ENCODE measurements at regions not wholly inside any gene's neighbourhood (a gene's known extent, or its start where the extent isn't known, plus 50 kb on each side); places are given as distances from the start of the nearest gene placed in this dataset.

DNA sequence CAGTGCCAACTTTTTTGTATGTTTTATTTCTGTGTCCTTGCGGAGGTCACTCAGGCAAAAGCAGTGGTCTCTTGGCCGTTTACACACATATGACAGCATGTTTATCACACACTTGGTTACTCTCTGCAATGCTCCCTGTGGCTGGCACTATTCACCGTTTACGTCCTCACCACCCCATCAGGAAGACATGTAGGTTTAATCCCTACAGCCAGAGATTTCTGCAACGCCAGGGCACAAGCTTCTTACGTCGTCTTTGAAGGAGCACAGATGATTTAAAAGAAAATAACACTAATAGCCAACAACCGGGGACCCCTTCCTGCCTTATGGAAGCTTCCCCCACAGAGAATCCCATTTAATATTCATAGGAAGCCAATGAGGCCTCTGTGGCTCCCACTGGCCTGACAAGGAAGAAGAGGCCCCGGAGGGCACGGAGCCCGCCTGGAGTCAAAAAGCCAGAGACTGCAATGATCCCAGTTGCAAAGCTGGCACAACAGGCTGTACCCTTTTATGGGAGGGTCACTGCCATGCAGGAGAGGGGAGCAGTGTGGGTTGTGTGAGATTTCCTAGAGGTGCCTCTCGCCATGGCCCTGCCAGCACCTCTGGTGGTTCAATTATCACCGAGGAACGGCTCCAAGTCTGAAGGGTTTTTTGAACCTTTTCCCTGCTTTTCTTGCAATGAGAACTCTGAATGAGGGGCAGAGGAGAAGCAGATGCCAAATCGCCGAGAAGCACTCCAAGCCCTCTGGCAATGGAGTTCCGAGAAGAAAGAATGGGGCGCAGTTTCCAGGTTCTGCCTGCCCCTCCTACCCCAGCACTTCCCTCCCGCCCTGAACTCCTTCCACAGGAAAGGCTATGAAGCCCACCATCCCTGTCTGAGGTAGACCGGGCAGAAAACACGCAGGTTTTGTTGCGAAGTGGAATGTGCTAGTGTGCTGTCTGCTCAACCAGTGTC, 96.2 kb downstream of the THBS2 start:
- no peak for TF ChIP-seq FOXA1 (IDR thresholded peaks at IDR 0.05)
- TF ChIP-seq, protein P1, sequence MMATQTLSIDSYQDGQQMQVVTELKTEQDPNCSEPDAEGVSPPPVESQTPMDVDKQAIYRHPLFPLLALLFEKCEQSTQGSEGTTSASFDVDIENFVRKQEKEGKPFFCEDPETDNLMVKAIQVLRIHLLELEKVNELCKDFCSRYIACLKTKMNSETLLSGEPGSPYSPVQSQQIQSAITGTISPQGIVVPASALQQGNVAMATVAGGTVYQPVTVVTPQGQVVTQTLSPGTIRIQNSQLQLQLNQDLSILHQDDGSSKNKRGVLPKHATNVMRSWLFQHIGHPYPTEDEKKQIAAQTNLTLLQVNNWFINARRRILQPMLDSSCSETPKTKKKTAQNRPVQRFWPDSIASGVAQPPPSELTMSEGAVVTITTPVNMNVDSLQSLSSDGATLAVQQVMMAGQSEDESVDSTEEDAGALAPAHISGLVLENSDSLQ (IDR thresholded peaks at IDR 0.05), result no peak
- no peak for TF ChIP-seq TARDBP (IDR thresholded peaks at IDR 0.05)
- TF ChIP-seq SUZ12 (IDR thresholded peaks at IDR 0.05), result no peak
- no peak for TF ChIP-seq L3MBTL2 (conservative IDR thresholded peaks at IDR 0.05)
- TF ChIP-seq NFRKB (IDR thresholded peaks at IDR 0.05), result no peak
- no peak for TF ChIP-seq ARNT (IDR thresholded peaks at IDR 0.05)
- no peak for TF ChIP-seq BHLHE40 (IDR thresholded peaks at IDR 0.05; ENCODE audit: borderline replicate concordance)
- TF ChIP-seq LEF1 (IDR thresholded peaks at IDR 0.05; ENCODE audit: borderline replicate concordance), result no peak
- no peak for TF ChIP-seq HDGF (IDR thresholded peaks at IDR 0.05; ENCODE audit: borderline replicate concordance)
- TF ChIP-seq ZNF384 (IDR thresholded peaks at IDR 0.05), result no peak
- no peak for TF ChIP-seq ELF4 (IDR thresholded peaks at IDR 0.05)
- no peak for TF ChIP-seq SP1 (IDR thresholded peaks at IDR 0.05)
- TF ChIP-seq FOXM1 (IDR thresholded peaks at IDR 0.05; ENCODE audit: borderline replicate concordance), result no peak
- no peak for TF ChIP-seq FOXK2 (IDR thresholded peaks at IDR 0.05)
- TF ChIP-seq CTBP1 (IDR thresholded peaks at IDR 0.05; ENCODE audit: borderline replicate concordance), result no peak
- peak; percentile 3 for DNase-seq (ENCODE audit: extremely low spot score)
- ChIA-PET POLR2A (no interaction called here), CTCF (no interaction called here)

DNA sequence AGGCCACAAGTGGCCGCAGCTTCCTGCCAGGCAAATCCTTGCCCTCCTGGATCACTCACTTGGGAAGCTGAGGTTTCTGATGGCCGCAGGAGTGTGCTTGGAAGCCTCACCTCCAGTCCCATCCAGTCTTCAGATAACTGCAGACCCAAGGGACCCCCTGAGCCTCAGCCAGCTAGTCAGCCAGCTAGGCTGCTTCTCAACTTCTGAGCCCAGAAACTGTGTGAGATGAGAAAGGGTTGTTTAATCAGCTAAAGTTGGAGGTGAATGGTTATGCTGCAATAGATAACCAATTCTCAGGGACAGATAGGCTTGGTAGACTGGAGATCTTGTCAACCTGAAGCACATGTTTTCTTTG, 96.9 kb downstream of the THBS2 start:
- no peak for DNase-seq (ENCODE audit: extremely low spot score)
- TF ChIP-seq FOXA1 (IDR thresholded peaks at IDR 0.05) (no peak), NFRKB (IDR thresholded peaks at IDR 0.05) (no peak), FOXM1 (IDR thresholded peaks at IDR 0.05; ENCODE audit: borderline replicate concordance) (no peak), L3MBTL2 (conservative IDR thresholded peaks at IDR 0.05) (no peak), SUZ12 (IDR thresholded peaks at IDR 0.05) (no peak), CTBP1 (IDR thresholded peaks at IDR 0.05; ENCODE audit: borderline replicate concordance) (no peak), ARNT (IDR thresholded peaks at IDR 0.05) (no peak), HDGF (IDR thresholded peaks at IDR 0.05; ENCODE audit: borderline replicate concordance) (no peak), TARDBP (IDR thresholded peaks at IDR 0.05) (no peak), ELF4 (IDR thresholded peaks at IDR 0.05) (no peak), FOXK2 (IDR thresholded peaks at IDR 0.05) (no peak), SP1 (IDR thresholded peaks at IDR 0.05) (no peak), BHLHE40 (IDR thresholded peaks at IDR 0.05; ENCODE audit: borderline replicate concordance) (no peak), ZNF384 (IDR thresholded peaks at IDR 0.05) (no peak), LEF1 (IDR thresholded peaks at IDR 0.05; ENCODE audit: borderline replicate concordance) (no peak)
- TF ChIP-seq, protein P1 (IDR thresholded peaks at IDR 0.05), result no peak
- ChIA-PET CTCF (no interaction called here), POLR2A (no interaction called here)

DNA sequence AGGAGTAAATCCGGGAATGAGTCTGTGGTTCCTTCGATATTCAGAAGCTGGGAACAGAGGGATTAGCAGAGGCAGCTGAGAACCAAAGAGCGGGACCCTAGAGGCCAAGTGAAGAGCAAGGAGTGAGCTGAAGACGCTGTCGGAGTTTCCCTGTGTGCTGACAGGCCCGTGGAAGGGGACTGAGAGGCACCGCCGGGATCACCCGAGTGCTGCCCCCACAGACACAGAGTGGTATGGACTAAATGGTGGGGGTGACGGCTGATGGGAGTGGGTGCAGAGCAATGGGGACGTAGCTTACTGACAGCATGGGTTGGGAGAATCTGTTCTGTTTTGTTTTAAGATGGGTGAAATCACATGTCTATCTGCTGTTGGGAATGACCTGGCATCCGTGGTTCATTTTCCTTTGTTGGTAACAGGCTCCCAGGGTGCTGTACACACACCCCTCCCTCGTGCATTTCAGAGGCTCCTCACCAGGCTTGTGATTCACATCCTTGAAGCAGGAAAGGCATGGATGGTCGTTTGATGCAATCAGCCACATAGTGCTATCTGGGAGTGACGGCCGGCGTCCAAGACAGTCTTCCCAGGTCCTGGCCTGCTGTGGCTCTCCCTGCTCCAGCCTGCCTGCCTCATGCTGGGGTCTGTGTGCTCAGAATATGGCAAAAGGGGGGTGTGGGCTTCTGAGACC, 97.4 kb downstream of the THBS2 start:
- TF ChIP-seq LEF1 (IDR thresholded peaks at IDR 0.05; ENCODE audit: borderline replicate concordance) (no peak), L3MBTL2 (conservative IDR thresholded peaks at IDR 0.05) (no peak), HDGF (IDR thresholded peaks at IDR 0.05; ENCODE audit: borderline replicate concordance) (no peak), NFRKB (IDR thresholded peaks at IDR 0.05) (no peak), ELF4 (IDR thresholded peaks at IDR 0.05) (no peak), BHLHE40 (IDR thresholded peaks at IDR 0.05; ENCODE audit: borderline replicate concordance) (no peak), TARDBP (IDR thresholded peaks at IDR 0.05) (no peak), ZNF384 (IDR thresholded peaks at IDR 0.05) (no peak), FOXK2 (IDR thresholded peaks at IDR 0.05) (no peak), FOXA1 (IDR thresholded peaks at IDR 0.05) (no peak), FOXM1 (IDR thresholded peaks at IDR 0.05; ENCODE audit: borderline replicate concordance) (no peak), SUZ12 (IDR thresholded peaks at IDR 0.05) (no peak)
- TF ChIP-seq, protein P1 (IDR thresholded peaks at IDR 0.05), result no peak
- ChIA-PET POLR2A (no interaction called here), CTCF (no interaction called here)
- no peak for DNase-seq (ENCODE audit: extremely low spot score)

DNA sequence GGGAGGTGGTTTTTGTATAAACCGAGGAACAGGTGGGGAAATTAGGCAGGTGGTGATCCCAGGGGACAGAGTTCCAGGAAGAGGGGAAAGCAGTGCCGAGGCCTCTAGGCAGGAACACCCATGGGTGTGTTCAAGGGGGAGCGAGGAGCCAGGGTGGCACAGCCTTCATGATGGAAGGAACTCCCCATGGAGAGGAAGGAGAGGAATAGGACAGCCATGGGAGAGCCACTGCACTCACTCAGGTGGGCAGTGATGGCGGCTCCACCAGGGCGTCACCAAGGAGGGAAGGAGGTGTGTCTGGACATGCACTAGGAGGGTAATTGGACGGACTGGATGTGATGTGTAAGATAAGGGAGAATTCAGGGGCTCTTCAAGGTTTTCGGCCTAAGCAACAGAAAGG, 98.2 kb downstream of the THBS2 start:
- ChIA-PET CTCF (no interaction called here), POLR2A (no interaction called here)
- TF ChIP-seq, protein P1 (IDR thresholded peaks at IDR 0.05), result no peak
- TF ChIP-seq TARDBP (IDR thresholded peaks at IDR 0.05) (no peak), FOXM1 (IDR thresholded peaks at IDR 0.05; ENCODE audit: borderline replicate concordance) (no peak), ARNT (IDR thresholded peaks at IDR 0.05) (no peak), NFRKB (IDR thresholded peaks at IDR 0.05) (no peak), ELF4 (IDR thresholded peaks at IDR 0.05) (no peak)
- no peak for DNase-seq (ENCODE audit: extremely low spot score)

DNA sequence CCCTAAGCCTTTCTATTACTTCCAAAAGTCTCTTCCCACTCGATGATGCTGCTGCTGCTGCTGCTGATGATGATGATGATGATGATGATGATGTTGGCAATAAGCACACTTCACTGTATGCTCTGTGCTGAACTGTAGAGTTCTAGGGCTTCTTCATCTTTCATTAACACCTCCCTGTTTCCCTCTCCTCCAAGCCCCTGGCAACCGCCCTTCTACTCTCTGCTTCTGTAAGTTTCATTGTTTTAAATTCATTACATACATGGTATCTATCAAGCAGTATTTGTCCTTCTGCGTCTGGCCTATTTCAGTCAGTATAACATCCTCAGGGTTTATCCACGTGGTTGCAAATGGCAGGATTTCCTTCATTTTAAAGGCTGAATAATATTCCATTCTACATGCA, 100.2 kb downstream of the THBS2 start:
- DNase-seq (ENCODE audit: extremely low spot score), result no peak
- CTCF ChIA-PET, result no interaction called here
- TF ChIP-seq TARDBP (IDR thresholded peaks at IDR 0.05) (no peak), ELF4 (IDR thresholded peaks at IDR 0.05) (no peak), L3MBTL2 (conservative IDR thresholded peaks at IDR 0.05) (no peak), ZNF384 (IDR thresholded peaks at IDR 0.05) (no peak), FOXM1 (IDR thresholded peaks at IDR 0.05; ENCODE audit: borderline replicate concordance) (no peak), SP1 (IDR thresholded peaks at IDR 0.05) (no peak)
- POLR2A ChIA-PET, result no interaction called here
